Karpas-422 (cell line): ENCODE measurements at regions not wholly inside any gene's neighbourhood (a gene's known extent, or its start where the extent isn't known, plus 50 kb on each side); places are given as distances from the start of the nearest gene placed in this dataset.

Experiments
- DNase-seq: peaks from one replicate; pipeline ENCODE4 v3.0.0-alpha.2; 2015
- H2AFZ ChIP-seq: fragments of 200-600 bp; sonication (generic); 2 replicates; pipeline ENCODE4 v1.6.1; 2014; ENCODE audit warnings: antibody characterized with exemption, low read length, mixed read lengths
- H3K27ac ChIP-seq: fragments of 200-600 bp; sonication (generic); 2 replicates; pipeline ENCODE4 v1.5.1; 2014; ENCODE audit warnings: mild to moderate bottlenecking, low read length, moderate library complexity
- H3K27me3 ChIP-seq: fragments of 200-600 bp; sonication (generic); 2 replicates; pipeline ENCODE4 v1.6.1; 2014; ENCODE audit warnings: low read length, mixed read lengths
- H3K36me3 ChIP-seq: fragments of 200-600 bp; sonication (generic); 2 replicates; pipeline ENCODE4 v1.6.1; 2014; ENCODE audit warnings: low read length, mixed read lengths; ENCODE audit not compliant: insufficient read depth
- H3K4me1 ChIP-seq: fragments of 200-600 bp; sonication (generic); 2 replicates; pipeline ENCODE4 v1.6.1; 2014; ENCODE audit warnings: mild to moderate bottlenecking, low read length, mixed read lengths
- H3K4me2 ChIP-seq: fragments of 200-600 bp; sonication (generic); 2 replicates; pipeline ENCODE4 v1.6.1; 2014; ENCODE audit warnings: low read length, low read depth, mild to moderate bottlenecking; ENCODE audit not compliant: poor library complexity, severe bottlenecking
- H3K4me3 ChIP-seq: fragments of 200-600 bp; sonication (generic); 2 replicates; pipeline ENCODE4 v1.5.1; 2014; ENCODE audit warnings: mild to moderate bottlenecking, antibody characterized with exemption, low read length, mixed read lengths
- H3K79me2 ChIP-seq: fragments of 200-600 bp; sonication (generic); 2 replicates; pipeline ENCODE4 v1.6.1; 2014; ENCODE audit warnings: mild to moderate bottlenecking, low read length, mixed read lengths
- H3K9ac ChIP-seq: fragments of 200-600 bp; sonication (generic); 2 replicates; pipeline ENCODE4 v1.6.0; 2014; ENCODE audit warnings: low read length
- H3K9me2 ChIP-seq: fragments of 200-600 bp; sonication (generic), shearing (Covaris generic); replicated peaks from 2 replicates; pipeline ENCODE4 v1.6.0; 2014; ENCODE audit warnings: mild to moderate bottlenecking, low read length, moderate library complexity; ENCODE audit not compliant: insufficient read depth
- H3K9me3 ChIP-seq: fragments of 300-700, 200-600 bp; sonication (generic); 2 replicates; pipeline ENCODE4 v1.6.1; 2014; ENCODE audit warnings: low read length, mixed read lengths
- H4K20me1 ChIP-seq: fragments of 200-600 bp; sonication (generic); 2 replicates; pipeline ENCODE4 v1.6.1; 2014; ENCODE audit warnings: mild to moderate bottlenecking, antibody characterized with exemption, low read length, low read depth; ENCODE audit not compliant: insufficient read depth

- no peak overlapping the region for H3K4me3 ChIP-seq
- no peak overlapping the region for H3K27ac ChIP-seq
- H3K4me2 ChIP-seq: no peak overlapping the region
- H2AFZ ChIP-seq: no peak overlapping the region
- DNase-seq: no peak
- no peaks in the 10 kb centered on the region for H3K4me1 ChIP-seq
- H3K9me3 ChIP-seq: peaks cover 7% of the 10 kb centered on the region
- no peaks in the 10 kb centered on the region for H3K36me3 ChIP-seq
- no peaks in the 10 kb centered on the region for H3K79me2 ChIP-seq
- no peak overlapping the region for H3K9ac ChIP-seq
- H3K27me3 ChIP-seq: no peaks in the 10 kb centered on the region
- no peaks in the 10 kb centered on the region for H4K20me1 ChIP-seq
- no peaks in the 10 kb centered on the region for H3K9me2 ChIP-seq
Observed at GRCh38 chr4:124514588-124514987, 197.9 kb downstream of the ANKRD50 start.

GRCh38 chr4:124515591-124515990, 196.9 kb downstream of the ANKRD50 start:
- H3K27ac ChIP-seq: no peak overlapping the region
- H3K9me3 ChIP-seq: peaks cover 7% of the 10 kb centered on the region
- H3K27me3 ChIP-seq: no peaks in the 10 kb centered on the region
- no peaks in the 10 kb centered on the region for H3K36me3 ChIP-seq
- H3K9ac ChIP-seq: no peak overlapping the region
- H3K9me2 ChIP-seq: no peaks in the 10 kb centered on the region
- H2AFZ ChIP-seq: no peak overlapping the region
- H3K4me1 ChIP-seq: no peaks in the 10 kb centered on the region
- H4K20me1 ChIP-seq: no peaks in the 10 kb centered on the region
- H3K79me2 ChIP-seq: no peaks in the 10 kb centered on the region
- H3K4me2 ChIP-seq: no peak overlapping the region
- H3K4me3 ChIP-seq: no peak overlapping the region
- no peak for DNase-seq

- H4K20me1 ChIP-seq: no peaks in the 10 kb centered on the region
- no peak overlapping the region for H3K4me2 ChIP-seq
- no peak overlapping the region for H3K9ac ChIP-seq
- no peak overlapping the region for H3K27ac ChIP-seq
- DNase-seq: no peak
- H3K9me2 ChIP-seq: no peaks in the 10 kb centered on the region
- H3K36me3 ChIP-seq: no peaks in the 10 kb centered on the region
- no peak overlapping the region for H2AFZ ChIP-seq
- H3K27me3 ChIP-seq: no peaks in the 10 kb centered on the region
- no peak overlapping the region for H3K4me3 ChIP-seq
- peaks cover 3% of the 10 kb centered on the region for H3K9me3 ChIP-seq
- no peaks in the 10 kb centered on the region for H3K4me1 ChIP-seq
- H3K79me2 ChIP-seq: no peaks in the 10 kb centered on the region
Observed at GRCh38 chr4:124519196-124519595, 193.3 kb downstream of the ANKRD50 start.

GRCh38 chr4:124523816-124524215, 188.7 kb downstream of the ANKRD50 start:
- Histone ChIP-seq H3K79me2 (no peaks in the 10 kb centered on the region), H3K27ac (no peak overlapping the region), H3K9me2 (no peaks in the 10 kb centered on the region), H3K4me2 (no peak overlapping the region), H3K9ac (no peak overlapping the region), H3K36me3 (no peaks in the 10 kb centered on the region), H3K4me3 (no peak overlapping the region), H2AFZ (no peak overlapping the region), H4K20me1 (no peaks in the 10 kb centered on the region), H3K4me1 (no peaks in the 10 kb centered on the region), H3K9me3 (peaks cover 12% of the 10 kb centered on the region; the same call in 1 of the 2 replicates), H3K27me3 (no peaks in the 10 kb centered on the region)
- DNase-seq: no peak

- Histone ChIP-seq H3K9me2 (no peaks in the 10 kb centered on the region), H3K4me3 (no peak overlapping the region), H3K36me3 (no peaks in the 10 kb centered on the region), H2AFZ (no peak overlapping the region), H3K9ac (no peak overlapping the region), H3K79me2 (no peaks in the 10 kb centered on the region), H3K27me3 (no peaks in the 10 kb centered on the region), H3K4me2 (no peak overlapping the region), H3K27ac (no peak overlapping the region), H3K4me1 (no peaks in the 10 kb centered on the region), H3K9me3 (peaks cover 12% of the 10 kb centered on the region; the same call in 1 of the 2 replicates), H4K20me1 (no peaks in the 10 kb centered on the region)
- no peak for DNase-seq
Observed at GRCh38 chr4:124525524-124525923, 187.0 kb downstream of the ANKRD50 start.

GRCh38 chr4:124526331-124526730, 186.2 kb downstream of the ANKRD50 start:
- H3K4me2 ChIP-seq: no peak overlapping the region
- no peak overlapping the region for H2AFZ ChIP-seq
- H3K79me2 ChIP-seq: no peaks in the 10 kb centered on the region
- H3K36me3 ChIP-seq: no peaks in the 10 kb centered on the region
- H4K20me1 ChIP-seq: no peaks in the 10 kb centered on the region
- H3K27me3 ChIP-seq: no peaks in the 10 kb centered on the region
- H3K9me3 ChIP-seq: peaks cover 12% of the 10 kb centered on the region; the same call in 1 of the 2 replicates
- H3K27ac ChIP-seq: no peak overlapping the region
- no peaks in the 10 kb centered on the region for H3K9me2 ChIP-seq
- DNase-seq: no peak
- H3K4me3 ChIP-seq: no peak overlapping the region
- no peaks in the 10 kb centered on the region for H3K4me1 ChIP-seq
- H3K9ac ChIP-seq: no peak overlapping the region

GRCh38 chr4:124526769-124527168, 185.8 kb downstream of the ANKRD50 start:
- Histone ChIP-seq H3K4me2 (no peak overlapping the region), H3K27ac (no peak overlapping the region), H3K4me3 (no peak overlapping the region), H3K27me3 (no peaks in the 10 kb centered on the region), H3K36me3 (no peaks in the 10 kb centered on the region), H2AFZ (no peak overlapping the region), H3K9me2 (no peaks in the 10 kb centered on the region), H3K79me2 (no peaks in the 10 kb centered on the region), H3K9ac (no peak overlapping the region), H3K4me1 (no peaks in the 10 kb centered on the region), H4K20me1 (no peaks in the 10 kb centered on the region), H3K9me3 (peaks cover 12% of the 10 kb centered on the region; the same call in 1 of the 2 replicates)
- no peak for DNase-seq

- Histone ChIP-seq H3K4me2 (no peak overlapping the region), H3K36me3 (no peaks in the 10 kb centered on the region), H3K4me3 (no peak overlapping the region), H2AFZ (no peak overlapping the region), H3K9me3 (peaks cover 13% of the 10 kb centered on the region), H3K9me2 (no peaks in the 10 kb centered on the region), H3K27ac (no peak overlapping the region), H3K27me3 (no peaks in the 10 kb centered on the region), H3K9ac (no peak overlapping the region), H4K20me1 (no peaks in the 10 kb centered on the region), H3K4me1 (no peaks in the 10 kb centered on the region), H3K79me2 (no peaks in the 10 kb centered on the region)
- DNase-seq: no peak
Observed at GRCh38 chr4:124527364-124527763, 185.2 kb downstream of the ANKRD50 start.

GRCh38 chr4:124529131-124529530, 183.4 kb downstream of the ANKRD50 start:
- no peaks in the 10 kb centered on the region for H3K27me3 ChIP-seq
- H3K4me1 ChIP-seq: no peaks in the 10 kb centered on the region
- H3K9me2 ChIP-seq: no peaks in the 10 kb centered on the region
- no peaks in the 10 kb centered on the region; the same call in 1 of the 2 replicates for H3K36me3 ChIP-seq
- H3K4me2 ChIP-seq: no peak overlapping the region
- peaks cover 17% of the 10 kb centered on the region for H3K9me3 ChIP-seq
- H4K20me1 ChIP-seq: no peaks in the 10 kb centered on the region
- no peaks in the 10 kb centered on the region for H3K79me2 ChIP-seq
- H2AFZ ChIP-seq: no peak overlapping the region
- no peak overlapping the region for H3K4me3 ChIP-seq
- DNase-seq: no peak
- no peak overlapping the region for H3K27ac ChIP-seq
- no peak overlapping the region for H3K9ac ChIP-seq
